Activated gamma-delta T cell treated with Interleukin-2 at 50 U/mL for 16 hours (primary cell): ENCODE measurements at regions not wholly inside any gene's neighbourhood (a gene's known extent, or its start where the extent isn't known, plus 50 kb on each side); places are given as distances from the start of the nearest gene placed in this dataset.
"Not testable (repeated sequence)": the region's sequence is repeated elsewhere in the genome, so short reads cannot be mapped to it uniquely, and the experiment has no call there.

Experiments used
- DNase-seq: peaks from one replicate; pipeline ENCODE4 v3.0.0-alpha.2; 2020

GRCh38 chr16:88148682-88149081 is 197.4 kb downstream of the BANP start:
- not testable (repeated sequence) for DNase-seq

DNA sequence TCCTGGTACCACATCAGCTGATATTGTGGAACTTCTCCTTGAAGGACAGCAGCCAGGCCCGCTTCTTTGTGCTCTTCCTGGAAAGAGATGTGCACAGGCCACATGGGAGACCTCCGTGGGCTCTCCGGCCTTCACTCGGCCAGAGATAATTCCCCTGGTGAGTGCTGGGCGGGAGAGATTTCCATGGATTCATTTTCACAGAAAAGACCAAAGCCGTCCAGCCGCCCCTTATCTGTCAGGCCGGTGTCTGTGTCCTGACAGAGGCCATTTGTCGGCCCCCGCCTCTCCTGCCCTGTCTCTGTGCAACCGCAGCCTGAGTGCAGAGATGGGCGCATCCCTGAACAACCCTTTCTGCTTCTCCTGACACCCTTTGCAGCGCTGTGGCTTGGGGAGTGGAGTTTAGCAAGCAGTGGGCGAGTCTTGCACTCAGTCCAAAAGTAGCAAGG is 197.9 kb downstream of the BANP start:
- not testable (repeated sequence) for DNase-seq

DNA sequence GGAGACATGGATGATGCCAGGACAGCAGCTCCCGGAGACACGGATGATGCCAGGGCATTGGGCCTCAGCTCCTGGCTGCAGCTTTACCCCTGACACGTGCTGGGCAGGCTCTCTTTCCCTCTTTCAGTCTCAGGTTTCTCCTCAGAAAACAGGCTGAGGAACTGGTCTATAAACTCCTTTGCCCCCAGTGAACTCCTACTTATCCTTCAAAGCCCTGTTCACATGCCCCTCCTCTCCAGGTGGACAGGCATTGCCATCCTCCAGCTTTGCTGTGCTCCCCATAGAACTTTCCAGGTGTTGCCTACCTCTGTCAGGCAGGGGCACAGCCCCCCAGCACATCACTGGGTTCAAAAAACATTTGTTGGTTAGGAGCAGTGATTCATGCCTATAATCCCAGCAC is 198.4 kb downstream of the BANP start:
- DNase-seq: not testable (repeated sequence)

DNA sequence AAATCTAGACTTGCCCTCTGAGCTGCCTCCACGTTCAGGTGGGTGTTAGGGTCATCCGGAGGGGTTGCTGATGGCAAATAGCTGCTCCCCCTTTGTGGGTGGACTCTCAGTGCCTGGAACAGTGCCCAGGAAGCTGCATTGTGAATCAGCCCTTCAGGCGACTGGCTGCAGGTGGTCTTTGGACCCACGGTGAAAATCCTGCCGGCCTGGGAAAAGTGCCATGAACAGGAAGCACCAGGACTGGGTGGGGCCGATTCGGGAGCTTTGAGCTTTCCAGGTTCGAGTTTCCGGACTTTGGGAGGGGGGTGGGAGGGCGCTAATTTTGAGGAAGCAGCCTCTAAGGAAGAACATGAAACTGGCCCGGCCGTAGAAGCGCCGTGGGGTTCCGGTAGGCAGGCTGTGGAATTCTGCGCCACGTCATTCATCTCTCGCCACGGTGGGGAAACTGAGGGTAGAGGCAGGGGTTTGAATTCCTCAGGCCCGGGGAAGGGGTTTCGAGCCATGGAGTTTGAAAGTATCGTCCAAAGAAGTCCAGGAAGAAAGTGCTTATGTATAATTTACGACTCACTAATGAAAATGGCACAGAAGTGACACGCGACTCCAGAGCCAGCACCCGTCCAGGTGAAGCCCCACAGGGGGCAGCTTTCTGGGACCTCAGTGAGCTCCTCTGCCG is 199.4 kb downstream of the BANP start:
- DNase-seq: not testable (repeated sequence)

- DNase-seq: not testable (repeated sequence)
Measured at GRCh38 chr16:88151129-88151499, 199.9 kb downstream of the BANP start.

DNA sequence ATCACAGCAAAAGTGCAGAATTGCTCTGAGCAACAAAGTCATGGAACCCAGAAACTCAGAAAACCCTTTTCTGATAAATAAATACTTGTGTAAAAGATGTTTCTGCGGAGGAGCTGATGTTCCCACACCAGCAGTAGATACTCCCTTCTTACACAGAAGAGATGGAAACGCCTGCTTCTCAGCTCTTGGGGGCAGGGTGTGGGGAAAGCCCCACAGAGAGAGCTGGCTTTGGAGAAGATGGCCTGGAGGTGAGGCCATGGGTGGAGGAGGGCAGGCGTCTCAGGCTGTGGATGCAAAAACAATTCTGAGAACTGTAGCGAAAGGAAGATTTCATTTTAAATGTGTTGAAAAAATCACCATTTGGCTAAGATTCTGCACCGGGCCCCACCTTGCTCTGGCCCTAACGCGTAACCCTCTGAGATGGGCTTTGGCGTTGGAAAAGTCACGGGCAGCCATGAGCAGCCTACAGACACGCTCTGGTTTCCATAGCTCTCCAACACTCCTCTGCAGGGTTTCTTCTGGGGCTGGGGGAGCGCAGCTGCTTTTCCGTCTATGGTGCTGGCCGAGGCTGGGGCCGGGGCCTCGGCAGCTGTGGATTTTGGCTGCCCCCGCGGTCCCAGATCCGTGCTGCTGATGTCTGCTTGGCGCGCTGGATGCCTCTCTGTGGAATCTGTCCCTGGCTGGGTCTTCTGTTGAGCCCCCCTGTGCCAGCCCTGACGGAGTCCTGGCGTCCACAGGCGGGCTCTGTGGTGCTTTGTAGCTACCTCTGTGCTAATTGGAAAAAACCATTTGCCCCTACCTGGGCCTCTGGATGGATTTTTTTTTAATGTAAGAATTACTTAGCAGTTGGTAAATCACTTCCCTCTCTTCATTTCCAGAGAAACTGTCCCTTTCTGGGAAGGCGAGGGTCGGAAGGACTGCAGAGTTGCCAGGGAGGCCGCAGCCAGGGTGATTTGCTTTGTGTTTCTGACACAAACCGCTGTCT is 200.9 kb downstream of the BANP start:
- not testable (repeated sequence) for DNase-seq

DNA sequence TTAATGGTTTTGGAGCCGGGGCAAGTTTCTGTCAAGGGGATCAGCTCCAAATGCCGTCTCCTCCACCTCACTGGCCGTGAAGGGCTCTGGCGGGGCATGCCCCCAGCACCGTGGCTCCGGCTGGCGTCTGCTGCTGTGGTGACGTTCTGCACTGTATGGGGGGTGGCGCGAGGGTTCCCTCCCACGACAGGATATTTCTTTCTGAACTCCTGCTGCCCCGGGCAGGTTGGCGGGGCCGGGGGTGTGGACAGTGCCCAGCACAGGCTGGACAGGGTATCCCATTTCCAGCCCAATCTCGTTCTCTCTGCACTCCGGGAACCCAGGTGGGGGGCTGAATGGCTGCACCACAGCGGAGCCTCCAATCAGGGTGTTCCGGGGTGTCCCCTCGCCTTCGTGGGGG is 201.6 kb downstream of the BANP start:
- not testable (repeated sequence) for DNase-seq

GRCh38 chr16:88153516-88153915 is 202.3 kb downstream of the BANP start:
- DNase-seq: not testable (repeated sequence)

DNA sequence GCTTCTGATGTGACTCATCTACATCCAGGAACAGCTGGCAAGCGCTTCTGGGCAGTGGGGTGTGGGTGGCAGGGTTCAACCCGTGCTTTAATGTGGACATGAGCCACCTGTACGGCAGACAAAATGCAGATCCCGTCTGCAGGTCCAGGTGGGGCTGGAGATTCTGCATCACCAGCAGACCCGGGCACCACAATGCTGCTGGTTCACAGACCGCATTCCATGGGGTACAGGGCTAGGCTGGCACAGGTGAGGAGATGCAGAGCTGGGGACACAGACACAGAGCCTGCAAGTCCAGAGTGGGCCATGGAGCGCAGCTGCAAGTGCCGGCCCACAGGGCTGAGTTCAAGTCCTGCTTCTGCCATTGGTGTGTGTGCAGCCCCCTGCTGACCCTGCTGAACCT is 203.7 kb downstream of the BANP start:
- not testable (repeated sequence) for DNase-seq

- DNase-seq: not testable (repeated sequence)
Measured at GRCh38 chr16:88155681-88156080, 204.4 kb downstream of the BANP start.

- not testable (repeated sequence) for DNase-seq
Measured at GRCh38 chr16:88156640-88157283, 205.5 kb downstream of the BANP start.

DNA sequence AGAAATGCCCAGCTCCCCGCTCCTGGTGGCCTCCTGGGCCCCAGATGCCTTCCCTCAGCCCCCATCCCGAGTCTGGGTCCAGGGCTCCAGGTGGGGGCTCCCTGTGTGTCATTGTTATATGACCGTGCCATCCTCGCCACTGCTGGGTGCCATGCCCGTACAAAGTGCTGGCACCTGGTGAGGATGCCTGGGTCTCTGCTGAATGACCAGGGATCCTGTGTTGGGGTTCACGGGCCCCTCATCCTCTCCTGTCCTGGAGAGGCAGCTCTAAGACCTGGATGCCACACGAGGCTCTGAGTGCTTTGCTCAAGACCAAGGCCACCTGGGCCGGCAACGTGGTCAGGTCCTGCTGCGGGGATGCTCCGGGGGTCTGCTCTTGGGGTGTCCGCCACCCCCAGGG is 206.5 kb downstream of the BANP start:
- DNase-seq: not testable (repeated sequence)

DNA sequence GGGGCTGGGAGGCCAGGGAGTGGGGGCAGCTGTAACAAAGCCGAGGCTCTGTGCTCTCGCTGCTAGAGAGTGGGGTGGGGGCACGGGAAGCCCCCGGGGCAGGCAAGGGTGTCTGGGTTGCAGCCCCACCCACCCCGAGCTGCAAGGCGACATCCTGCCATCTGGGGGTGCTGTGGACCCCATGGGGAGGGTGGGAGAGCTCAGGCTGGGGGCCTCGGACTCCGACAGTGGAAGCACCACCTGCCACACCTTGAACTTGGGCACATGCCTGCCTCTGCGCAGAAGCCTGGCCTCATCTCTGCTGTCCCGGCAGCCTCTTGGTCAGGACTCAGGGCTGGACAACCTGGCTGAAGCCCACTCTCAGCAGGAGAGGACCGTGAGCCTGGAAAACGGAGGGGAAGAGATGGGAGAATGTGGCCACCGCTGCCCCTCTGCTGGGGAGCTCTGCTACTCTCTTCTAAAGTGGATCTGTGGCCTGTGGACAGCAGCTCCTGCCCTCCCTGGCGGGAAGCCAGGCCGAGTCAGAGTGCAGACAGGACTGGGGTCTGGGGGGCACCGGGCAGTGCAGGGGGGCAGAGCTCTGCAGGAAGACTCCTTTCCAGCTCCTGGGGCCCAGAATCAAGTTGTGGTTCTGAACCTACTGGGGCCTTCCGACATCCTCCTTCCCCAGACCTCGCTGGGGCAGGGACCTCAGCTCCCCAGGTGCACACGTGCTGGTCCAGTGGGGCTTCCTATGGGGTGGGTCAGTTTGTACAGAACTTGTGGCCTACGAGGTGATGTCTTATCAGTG is 207.2 kb downstream of the BANP start:
- not testable (repeated sequence) for DNase-seq

DNA sequence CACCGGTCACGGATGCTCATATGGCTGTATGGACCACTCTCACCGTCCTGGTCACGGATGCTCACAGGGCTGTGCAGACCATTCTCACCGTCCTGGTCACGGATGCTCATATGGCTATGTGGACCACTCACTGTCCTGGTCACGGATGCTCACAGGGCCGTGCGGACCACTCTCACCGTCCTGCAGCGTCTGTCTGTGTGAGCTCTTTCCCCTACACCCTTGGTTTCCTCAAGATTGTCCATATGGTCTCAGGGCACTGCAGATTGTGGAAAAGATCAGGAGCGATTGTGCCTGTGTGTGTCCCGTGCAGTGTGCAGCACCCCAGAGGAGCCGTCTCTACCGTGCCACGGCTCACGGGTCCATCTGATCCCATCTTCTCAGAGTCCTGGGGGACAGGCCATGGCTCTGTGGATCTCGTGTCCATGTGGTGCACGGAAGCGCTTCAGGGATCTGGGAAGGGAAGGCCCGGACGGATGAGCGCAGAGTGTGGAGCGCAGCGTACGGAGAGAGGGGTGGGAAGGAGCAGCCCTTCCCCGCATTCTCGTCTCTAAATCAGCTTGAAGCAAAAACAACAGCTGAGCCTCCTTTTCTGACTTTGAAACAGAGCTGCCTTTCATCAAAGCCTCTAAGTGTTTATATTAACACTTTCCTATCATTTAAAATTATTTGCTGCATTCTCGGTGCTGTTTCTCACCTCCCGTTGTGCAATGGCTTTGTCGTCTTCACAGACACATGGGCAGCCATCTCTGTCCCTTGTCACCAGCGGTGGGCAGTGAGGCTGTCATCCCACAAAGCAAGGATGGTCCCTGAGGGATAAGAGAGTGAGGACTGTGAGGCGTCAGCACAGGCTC is 208.0 kb downstream of the BANP start:
- not testable (repeated sequence) for DNase-seq

- DNase-seq: not testable (repeated sequence)
Measured at GRCh38 chr16:88159897-88160335, 208.7 kb downstream of the BANP start.

DNA sequence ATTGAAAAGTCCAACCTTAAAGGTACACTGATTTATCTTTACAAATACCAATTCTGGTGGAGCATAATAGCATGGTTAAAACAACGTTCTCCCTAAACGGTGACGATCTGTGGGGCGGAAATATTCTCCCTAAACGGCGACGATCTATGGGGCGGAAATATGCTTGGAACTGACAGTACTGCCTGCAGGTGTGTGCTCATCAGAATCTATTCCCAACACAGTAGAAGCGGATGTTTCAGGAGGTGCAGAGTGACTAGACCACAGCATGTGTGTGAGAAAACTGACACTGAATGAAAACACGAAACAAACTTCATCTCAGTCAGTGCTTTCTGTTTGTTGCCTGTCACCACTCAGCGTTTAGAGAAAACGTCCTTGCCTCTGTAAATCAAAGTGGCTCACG is 210.0 kb downstream of the BANP start:
- not testable (repeated sequence) for DNase-seq

DNA sequence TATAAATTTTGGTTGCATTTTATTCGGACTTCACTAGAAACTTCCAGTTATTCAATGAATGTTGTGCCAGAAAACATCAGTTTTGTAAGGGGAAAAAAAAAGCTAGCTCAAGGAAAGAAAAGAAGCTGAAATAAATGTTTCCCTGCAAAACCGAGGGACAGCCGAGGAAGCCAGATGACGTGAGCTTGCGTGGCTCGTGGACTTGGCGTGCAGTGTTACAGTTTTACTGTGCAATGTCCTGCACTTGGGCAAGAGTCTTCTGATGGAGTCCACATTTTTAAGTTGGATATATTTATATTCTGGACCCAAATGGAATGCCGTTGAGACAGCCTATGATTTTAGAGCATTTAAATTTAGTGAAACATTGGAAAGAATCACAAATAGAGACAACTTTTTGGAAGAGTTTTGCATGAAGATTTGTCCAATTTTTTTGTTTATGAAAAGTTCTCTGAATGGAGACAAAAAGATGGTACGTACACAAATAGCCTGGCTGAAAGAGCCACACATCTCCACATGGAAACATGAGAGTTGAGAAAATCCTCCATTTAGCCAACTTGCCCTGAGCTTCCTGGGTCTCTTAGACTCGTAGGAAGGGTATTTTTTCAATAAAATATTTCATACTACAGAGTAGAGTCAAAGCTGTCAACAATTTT is 210.5 kb downstream of the BANP start:
- DNase-seq: not testable (repeated sequence)

- DNase-seq: not testable (repeated sequence)
Measured at GRCh38 chr16:88162778-88163177, 211.5 kb downstream of the BANP start.

DNA sequence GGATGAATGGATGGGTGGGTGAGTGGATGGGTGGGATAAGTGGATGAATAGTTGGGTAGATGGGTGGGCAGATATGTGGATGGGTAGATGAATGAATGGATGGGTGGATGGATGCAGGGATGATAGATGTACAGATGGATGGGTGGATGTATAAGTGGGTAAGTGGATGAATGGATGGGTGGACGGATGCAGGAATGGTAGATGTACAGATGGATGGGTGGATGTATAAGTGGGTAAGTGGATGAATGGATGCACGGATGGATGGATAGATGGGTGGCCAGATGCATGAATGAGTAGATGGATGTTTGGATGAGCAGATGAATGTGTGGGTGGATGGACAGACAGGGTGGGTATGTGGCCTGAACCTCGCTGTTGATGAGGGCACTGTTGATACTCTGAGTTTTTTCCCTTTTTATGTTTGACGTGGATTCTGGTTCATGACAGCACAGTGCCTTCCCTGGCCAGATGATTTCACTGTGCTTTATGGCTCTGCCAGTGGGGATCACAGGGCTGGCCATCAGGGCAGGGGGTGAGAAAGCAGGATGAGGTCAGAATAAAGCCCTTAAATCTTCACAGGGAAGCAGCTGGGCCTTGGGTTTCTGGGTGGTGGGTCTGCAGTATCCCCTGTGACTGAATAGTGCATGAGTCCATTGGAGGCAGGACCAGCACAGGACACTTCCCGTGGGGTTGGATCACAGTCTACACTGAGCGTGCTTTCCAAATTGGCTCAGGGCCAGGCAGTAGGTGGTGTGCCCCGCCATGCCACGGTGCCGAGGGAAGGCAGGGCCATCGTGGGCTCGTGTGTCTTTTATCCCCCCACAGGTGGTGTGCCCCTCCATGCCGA is 213.2 kb downstream of the BANP start:
- not testable (repeated sequence) for DNase-seq

- not testable (repeated sequence) for DNase-seq
Measured at GRCh38 chr16:88165040-88165544, 213.9 kb downstream of the BANP start.
